Mucosa of descending colon (tissue), 3 donors: ENCODE measurements at regions not wholly inside any gene's neighbourhood (a gene's known extent, or its start where the extent isn't known, plus 50 kb on each side); places are given as distances from the start of the nearest gene placed in this dataset.

ENCODE experiments used
- ATAC-seq: fragments of 200-7000 bp; cut with Tn5 transposase; one replicate; pipeline ENCODE4 v1.9.1; 2020; ENCODE audit warnings: mild to moderate bottlenecking, moderate library complexity
- DNase-seq, 3 donors: peaks; one replicate each; pipeline ENCODE4 v3.0.0-alpha.2; 2020
- H3K36me3 ChIP-seq: fragments of 200-600 bp; one replicate; pipeline ENCODE4 v1.8.0; 2021; ENCODE audit warnings: low read depth, mild to moderate bottlenecking
- H3K4me1 ChIP-seq: fragments of 200-600 bp; one replicate; pipeline ENCODE4 v1.8.0; 2021; ENCODE audit warnings: low read depth, mild to moderate bottlenecking
- H3K4me3 ChIP-seq: fragments of 200-600 bp; one replicate; pipeline ENCODE4 v1.8.0; 2021; ENCODE audit warnings: mild to moderate bottlenecking
- H3K9me3 ChIP-seq: fragments of 200-600 bp; one replicate; pipeline ENCODE4 v1.8.0; 2021; ENCODE audit warnings: mild to moderate bottlenecking
- intact Hi-C, 2 donors: fragments of 100-400 bp; cut with DNase I in 1 of 2; cut with micrococcal nuclease in 1 of 2; formaldehyde crosslinking; loops; one replicate each; pipeline versions ENCODE4 v1.11.0 to v1.11.1; 2022; cut with DNase I, micrococcal nuclease
- TF ChIP-seq, protein P1 (sequence below): fragments of 200-600 bp; IDR thresholded peaks from one replicate; pipeline ENCODE4 v1.8.0; 2022; ENCODE audit warnings: antibody characterized with exemption, mild to moderate bottlenecking
- donor health status: DM: no; HTN: no; CAD: no; lungs with moderate emphysema.
- donor health status: DM: no; HTN: no; CAD: no.
- donor health status: DM: no; HTN: yes; CAD: no.

DNA sequence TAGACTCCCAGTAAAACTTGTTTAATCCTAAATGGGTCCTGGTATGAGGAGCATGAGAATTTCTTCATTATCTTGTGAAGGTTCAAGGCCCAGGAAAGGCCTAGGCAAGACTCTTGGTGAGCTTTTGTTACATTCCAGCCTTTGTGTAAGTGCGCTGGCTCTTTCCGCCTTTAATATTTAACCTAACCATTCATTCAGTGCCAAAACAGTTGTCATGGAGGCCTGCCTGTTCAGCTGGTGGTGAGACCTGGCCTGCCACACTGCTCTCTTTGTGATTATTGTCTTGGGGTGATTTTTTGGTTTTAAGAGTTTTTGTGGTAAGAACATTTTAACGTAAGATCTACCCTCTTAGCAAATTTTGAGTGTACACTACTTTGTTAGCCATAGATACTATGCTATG, 127.5 kb upstream of the WWC1 start:
- peak in 2 of 3 donors; percentile 33 to 74 for DNase-seq
- peaks cover 23% of the 10 kb centered on the region for H3K4me1 ChIP-seq
- TF ChIP-seq, protein P1, sequence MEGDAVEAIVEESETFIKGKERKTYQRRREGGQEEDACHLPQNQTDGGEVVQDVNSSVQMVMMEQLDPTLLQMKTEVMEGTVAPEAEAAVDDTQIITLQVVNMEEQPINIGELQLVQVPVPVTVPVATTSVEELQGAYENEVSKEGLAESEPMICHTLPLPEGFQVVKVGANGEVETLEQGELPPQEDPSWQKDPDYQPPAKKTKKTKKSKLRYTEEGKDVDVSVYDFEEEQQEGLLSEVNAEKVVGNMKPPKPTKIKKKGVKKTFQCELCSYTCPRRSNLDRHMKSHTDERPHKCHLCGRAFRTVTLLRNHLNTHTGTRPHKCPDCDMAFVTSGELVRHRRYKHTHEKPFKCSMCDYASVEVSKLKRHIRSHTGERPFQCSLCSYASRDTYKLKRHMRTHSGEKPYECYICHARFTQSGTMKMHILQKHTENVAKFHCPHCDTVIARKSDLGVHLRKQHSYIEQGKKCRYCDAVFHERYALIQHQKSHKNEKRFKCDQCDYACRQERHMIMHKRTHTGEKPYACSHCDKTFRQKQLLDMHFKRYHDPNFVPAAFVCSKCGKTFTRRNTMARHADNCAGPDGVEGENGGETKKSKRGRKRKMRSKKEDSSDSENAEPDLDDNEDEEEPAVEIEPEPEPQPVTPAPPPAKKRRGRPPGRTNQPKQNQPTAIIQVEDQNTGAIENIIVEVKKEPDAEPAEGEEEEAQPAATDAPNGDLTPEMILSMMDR, result no peak
- ATAC-seq, result peak; percentile 73
- H3K36me3 ChIP-seq, result no peaks in the 10 kb centered on the region
- intact Hi-C loops, result no loop called here
- H3K9me3 ChIP-seq, result no peaks in the 10 kb centered on the region
- H3K4me3 ChIP-seq, result no peak overlapping the region

- DNase-seq (peak in 2 of 3 donors; percentile 32 to 40), ATAC-seq (peak; percentile 75)
- Histone ChIP-seq H3K9me3 (no peaks in the 10 kb centered on the region), H3K4me1 (peaks cover 17% of the 10 kb centered on the region), H3K4me3 (no peak overlapping the region), H3K36me3 (no peaks in the 10 kb centered on the region)
- TF ChIP-seq, protein P1, result no peak
- intact Hi-C loops, result no loop called here
Measured at GRCh38 chr5:168165221-168165914, 126.1 kb upstream of the WWC1 start.

- no peak for DNase-seq
- peak; percentile 25 for ATAC-seq
- Histone ChIP-seq H3K4me1 (peaks cover 17% of the 10 kb centered on the region), H3K36me3 (no peaks in the 10 kb centered on the region), H3K9me3 (no peaks in the 10 kb centered on the region), H3K4me3 (no peak overlapping the region)
- TF ChIP-seq, protein P1, result no peak
- intact Hi-C loops, result no loop called here
Measured at GRCh38 chr5:168165977-168166376, 125.5 kb upstream of the WWC1 start.

DNA sequence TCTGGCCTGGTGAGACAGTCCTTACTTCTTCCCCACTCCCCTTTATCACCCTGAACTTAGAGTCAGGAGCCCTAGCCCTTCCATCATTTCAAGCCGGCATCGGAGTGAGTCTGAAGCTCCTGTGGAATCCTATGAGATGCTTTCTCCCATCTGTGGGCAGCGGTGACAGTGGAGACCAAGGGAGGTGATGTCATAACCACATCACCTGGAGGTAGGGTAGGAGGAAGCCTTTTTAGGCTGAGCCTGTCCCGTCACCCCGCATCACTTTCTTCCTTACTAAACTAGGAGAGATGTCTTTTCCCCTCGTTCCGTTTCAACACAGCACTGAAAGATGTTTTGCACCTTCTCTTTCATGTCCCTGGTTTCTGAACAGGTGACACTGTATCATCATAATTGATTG, 124.1 kb upstream of the WWC1 start:
- TF ChIP-seq, protein P1, result no peak
- intact Hi-C loops, result no loop called here
- Histone ChIP-seq H3K4me1 (peaks cover 17% of the 10 kb centered on the region), H3K9me3 (no peaks in the 10 kb centered on the region), H3K4me3 (no peak overlapping the region), H3K36me3 (no peaks in the 10 kb centered on the region)
- DNase-seq, result no peak
- ATAC-seq, result no peak

GRCh38 chr5:168168978-168169698, 122.3 kb upstream of the WWC1 start:
- ATAC-seq, result no peak
- DNase-seq, result no peak
- TF ChIP-seq, protein P1, result no peak
- Histone ChIP-seq H3K4me3 (no peak overlapping the region), H3K36me3 (no peaks in the 10 kb centered on the region), H3K9me3 (no peaks in the 10 kb centered on the region), H3K4me1 (peaks cover 11% of the 10 kb centered on the region)
- intact Hi-C loops, result no loop called here
